ENCODE measurements at regions not wholly inside any gene's neighbourhood (a gene's known extent, or its start where the extent isn't known, plus 50 kb on each side); places are given as distances from the start of the nearest gene placed in this dataset.

DNA sequence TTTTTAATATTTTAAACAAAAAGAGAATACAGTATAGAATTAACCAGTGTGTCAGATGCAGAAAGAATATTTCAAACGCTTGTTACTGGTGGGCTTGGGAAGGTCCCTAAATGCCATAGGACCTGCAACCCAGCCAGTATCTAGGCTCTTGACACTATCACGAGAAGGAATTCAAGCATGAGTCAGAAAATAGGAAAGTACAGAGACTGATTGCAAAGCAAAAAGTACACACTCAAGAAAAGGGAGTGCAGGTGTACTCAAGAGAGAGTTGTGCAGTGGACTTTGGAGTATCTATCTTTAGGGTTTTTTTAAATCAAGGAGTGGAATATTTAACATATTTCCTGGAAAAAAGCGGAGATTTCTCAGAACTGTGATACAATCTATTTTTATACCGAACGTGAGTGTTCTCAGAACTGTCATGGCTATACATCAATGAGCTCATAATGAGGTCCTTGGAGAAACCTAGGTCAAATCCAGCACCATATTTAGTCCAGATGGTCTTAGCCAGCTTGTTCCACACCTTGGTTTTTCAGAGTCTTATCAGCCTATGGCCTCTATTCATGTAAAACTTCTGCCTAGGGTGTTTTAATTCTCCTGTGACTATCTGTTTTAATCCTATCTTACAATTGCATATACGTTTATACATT is 291.8 kb upstream of the FAT4 start:
- in situ Hi-C loops (cut with MboI): no loop called here
- BruUV-seq (replicated peaks): no TSS peak
- TF ChIP-seq ZNF274 (IDR thresholded peaks at IDR 0.05; ENCODE audit: insufficient read depth, insufficient read length) (no peak), NFYA (IDR thresholded peaks at IDR 0.05; ENCODE audit: borderline replicate concordance, low read depth, low read length) (no peak), FOS (IDR thresholded peaks at IDR 0.05; ENCODE audit: borderline replicate concordance, extremely low read depth, insufficient read length) (no peak), POLR2A (IDR thresholded peaks at IDR 0.05; ENCODE audit: low read depth, low read length) (no peak)
- TF ChIP-seq, protein P1, sequence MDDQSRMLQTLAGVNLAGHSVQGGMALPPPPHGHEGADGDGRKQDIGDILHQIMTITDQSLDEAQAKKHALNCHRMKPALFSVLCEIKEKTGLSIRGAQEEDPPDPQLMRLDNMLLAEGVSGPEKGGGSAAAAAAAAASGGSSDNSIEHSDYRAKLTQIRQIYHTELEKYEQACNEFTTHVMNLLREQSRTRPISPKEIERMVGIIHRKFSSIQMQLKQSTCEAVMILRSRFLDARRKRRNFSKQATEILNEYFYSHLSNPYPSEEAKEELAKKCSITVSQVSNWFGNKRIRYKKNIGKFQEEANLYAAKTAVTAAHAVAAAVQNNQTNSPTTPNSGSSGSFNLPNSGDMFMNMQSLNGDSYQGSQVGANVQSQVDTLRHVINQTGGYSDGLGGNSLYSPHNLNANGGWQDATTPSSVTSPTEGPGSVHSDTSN (IDR thresholded peaks at IDR 0.05; ENCODE audit: insufficient replicate concordance, low read depth, low read length): no peak
- TF ChIP-seq, protein P2, sequence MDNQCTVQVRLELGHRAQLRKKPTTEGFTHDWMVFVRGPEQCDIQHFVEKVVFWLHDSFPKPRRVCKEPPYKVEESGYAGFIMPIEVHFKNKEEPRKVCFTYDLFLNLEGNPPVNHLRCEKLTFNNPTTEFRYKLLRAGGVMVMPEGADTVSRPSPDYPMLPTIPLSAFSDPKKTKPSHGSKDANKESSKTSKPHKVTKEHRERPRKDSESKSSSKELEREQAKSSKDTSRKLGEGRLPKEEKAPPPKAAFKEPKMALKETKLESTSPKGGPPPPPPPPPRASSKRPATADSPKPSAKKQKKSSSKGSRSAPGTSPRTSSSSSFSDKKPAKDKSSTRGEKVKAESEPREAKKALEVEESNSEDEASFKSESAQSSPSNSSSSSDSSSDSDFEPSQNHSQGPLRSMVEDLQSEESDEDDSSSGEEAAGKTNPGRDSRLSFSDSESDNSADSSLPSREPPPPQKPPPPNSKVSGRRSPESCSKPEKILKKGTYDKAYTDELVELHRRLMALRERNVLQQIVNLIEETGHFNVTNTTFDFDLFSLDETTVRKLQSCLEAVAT (IDR thresholded peaks at IDR 0.05): no peak
- SMC1A ChIA-PET (ENCODE audit: uncharacterized antibody, unreplicated experiment): interaction anchor here (1.0 kb wide), 1 partner anchor 10 kb away, joined by 6 read pairs; no protein-coding TSS in a partner anchor
- FAIRE-seq: no peak
- Histone ChIP-seq H3K27me3 (replicated peaks in 1 of 2; ENCODE audit: control insufficient read depth in 2 of 2, insufficient read depth in 2 of 2, low read length in 1 of 2) (no peaks in the 10 kb centered on the region), H4K20me1 (ENCODE audit: control insufficient read depth, insufficient read depth) (no peaks in the 10 kb centered on the region), H3K79me2 (ENCODE audit: control insufficient read depth, insufficient read depth, low read length) (no peaks in the 10 kb centered on the region), H3K9ac (ENCODE audit: control insufficient read depth, insufficient read depth, low read length) (no peak overlapping the region), H3K4me2 (ENCODE audit: control insufficient read depth, insufficient read depth) (no peak overlapping the region), H3K4me3 (no peak overlapping the region), H2AFZ (ENCODE audit: control insufficient read depth, low read depth, low read length) (no peak overlapping the region), H3K9me3 (replicated peaks; ENCODE audit: control insufficient read depth, insufficient read depth, low read length) (no peaks in the 10 kb centered on the region), H3K4me1 (ENCODE audit: control insufficient read depth, insufficient read depth, low read length) (no peaks in the 10 kb centered on the region), H3K36me3 (ENCODE audit: control insufficient read depth in 2 of 2, insufficient read depth in 2 of 2, low read length in 1 of 2) (no peaks in the 10 kb centered on the region), H3K27ac (ENCODE audit: control insufficient read depth, insufficient read depth) (no peak overlapping the region)
- POLR2A ChIA-PET: no interaction called here
- DNase-seq (ENCODE audit: low read depth, low spot score): no peak
- ATAC-seq: no peak
- RAD21 ChIA-PET (ENCODE audit: unreplicated experiment): no interaction called here
- 7% methylated on average over 6 of the region's 6 CpGs for WGBS (ENCODE audit: insufficient coverage, insufficient replicate concordance, low lambda C conversion rate, missing lambda C conversion rate)
- intact Hi-C loops (cut with micrococcal nuclease; ENCODE audit: unreplicated experiment): no loop called here
- CTCF ChIA-PET: no interaction called here

All from GM12878 (cell line).